ENCODE measurements at regions not wholly inside any gene's neighbourhood (a gene's known extent, or its start where the extent isn't known, plus 50 kb on each side); places are given as distances from the start of the nearest gene placed in this dataset.

GRCh38 chr17:63150994-63151464, 185.0 kb downstream of the TANC2 start:
- H3K27ac ChIP-seq (ENCODE audit: low read depth in 1 of 2, low read length in 1 of 2): no peak overlapping the region
- H3K9me3 ChIP-seq (ENCODE audit: control insufficient read depth in 4 of 4, insufficient read depth in 3 of 4, low read length in 3 of 4): no peaks in the 10 kb centered on the region
- DNase-seq (peak; percentile 42 to 78 (median 76)), ATAC-seq (ENCODE audit: insufficient read depth, low FRiP score) (no peak)
- TF ChIP-seq CTCF (IDR thresholded peaks at IDR 0.05; ENCODE audit: control extremely low read depth, extremely low read depth): no peak
- 69 to 74% methylated on average over 4 of the region's 4 CpGs for WGBS, 2 donors
- H3K9ac ChIP-seq (ENCODE audit: insufficient read depth in 1 of 2, low read length in 2 of 2): peak overlapping the region in 1 of 2 donors; percentile 73
- no peaks in the 10 kb centered on the region for H3K27me3 ChIP-seq (ENCODE audit: control insufficient read depth in 3 of 3, insufficient read depth in 3 of 3, low read length in 2 of 3)
- no peaks in the 10 kb centered on the region for H3K36me3 ChIP-seq (ENCODE audit: control insufficient read depth in 4 of 4, insufficient read depth in 4 of 4, low read length in 4 of 4)
- peaks cover 0 to 29% (median 12%) of the 10 kb centered on the region in 5 donors for H3K4me1 ChIP-seq (ENCODE audit: control insufficient read depth in 5 of 5, insufficient read depth in 5 of 5, low read length in 5 of 5)
- H3K4me3 ChIP-seq: no peak overlapping the region

GRCh38 chr17:63151941-63152523, 186.0 kb downstream of the TANC2 start:
- H3K27me3 ChIP-seq (ENCODE audit: control insufficient read depth in 3 of 3, insufficient read depth in 3 of 3, low read length in 2 of 3): no peaks in the 10 kb centered on the region
- ATAC-seq (ENCODE audit: insufficient read depth, low FRiP score) (no peak), DNase-seq (peak in 2 of 3 donors; percentile 68 to 84)
- no peak for TF ChIP-seq CTCF (IDR thresholded peaks at IDR 0.05; ENCODE audit: control extremely low read depth, extremely low read depth)
- 88 to 89% methylated on average over 4 of the region's 4 CpGs for WGBS, 2 donors
- no peaks in the 10 kb centered on the region for H3K36me3 ChIP-seq (ENCODE audit: control insufficient read depth in 4 of 4, insufficient read depth in 4 of 4, low read length in 4 of 4)
- H3K27ac ChIP-seq (ENCODE audit: low read depth in 1 of 2, low read length in 1 of 2): no peak overlapping the region
- peak overlapping the region; percentile 34 to 71 for H3K9ac ChIP-seq (ENCODE audit: insufficient read depth in 1 of 2, low read length in 2 of 2)
- H3K4me3 ChIP-seq: no peak overlapping the region
- H3K4me1 ChIP-seq (ENCODE audit: control insufficient read depth in 5 of 5, insufficient read depth in 5 of 5, low read length in 5 of 5): peaks cover 0 to 29% (median 12%) of the 10 kb centered on the region in 5 donors
- no peaks in the 10 kb centered on the region for H3K9me3 ChIP-seq (ENCODE audit: control insufficient read depth in 4 of 4, insufficient read depth in 3 of 4, low read length in 3 of 4)

- H3K9me3 ChIP-seq (ENCODE audit: control insufficient read depth in 4 of 4, insufficient read depth in 3 of 4, low read length in 3 of 4): no peaks in the 10 kb centered on the region
- no peak overlapping the region for H3K27ac ChIP-seq (ENCODE audit: low read depth in 1 of 2, low read length in 1 of 2)
- H3K4me1 ChIP-seq (ENCODE audit: control insufficient read depth in 5 of 5, insufficient read depth in 5 of 5, low read length in 5 of 5): peaks cover 0 to 29% (median 12%) of the 10 kb centered on the region in 5 donors
- no peak for TF ChIP-seq CTCF (IDR thresholded peaks at IDR 0.05; ENCODE audit: control extremely low read depth, extremely low read depth)
- no peaks in the 10 kb centered on the region for H3K36me3 ChIP-seq (ENCODE audit: control insufficient read depth in 4 of 4, insufficient read depth in 4 of 4, low read length in 4 of 4)
- no peak overlapping the region for H3K9ac ChIP-seq (ENCODE audit: insufficient read depth in 1 of 2, low read length in 2 of 2)
- ATAC-seq (ENCODE audit: insufficient read depth, low FRiP score) (no peak), DNase-seq (no peak)
- 74 to 85% methylated on average over 1 of the region's 1 CpG for WGBS, 2 donors
- no peaks in the 10 kb centered on the region for H3K27me3 ChIP-seq (ENCODE audit: control insufficient read depth in 3 of 3, insufficient read depth in 3 of 3, low read length in 2 of 3)
- no peak overlapping the region for H3K4me3 ChIP-seq
These were observed 187.5 kb downstream of the TANC2 start for GRCh38 chr17:63153488-63153887.
